ENCODE measurements at regions not wholly inside any gene's neighbourhood (a gene's known extent, or its start where the extent isn't known, plus 50 kb on each side); places are given as distances from the start of the nearest gene placed in this dataset.

DNA sequence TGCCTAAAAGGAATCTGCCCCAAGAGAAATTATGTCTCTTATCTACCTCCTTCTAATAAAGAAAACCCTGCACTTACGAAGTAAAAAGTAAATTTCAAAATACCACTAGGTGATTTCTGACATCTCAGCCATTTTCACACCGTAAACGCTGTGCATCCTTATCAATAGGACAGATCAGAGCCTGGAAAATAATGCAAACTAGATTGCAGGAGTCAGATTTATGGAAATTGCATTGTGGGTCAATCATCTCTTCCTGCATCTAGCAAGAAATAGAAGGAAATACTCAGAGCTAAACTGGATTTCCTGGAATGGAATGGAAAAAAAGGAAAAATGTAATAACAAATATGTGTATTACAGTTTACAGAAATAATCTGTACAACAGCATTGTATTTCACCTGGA, 114.3 kb upstream of the PLPPR4 start:
- CTCF ChIA-PET = no interaction called here

GRCh38 chr1:99152132-99152531, 112.2 kb upstream of the PLPPR4 start:
- ChIA-PET POLR2A (no interaction called here), CTCF (no interaction called here)

More for the DNA sequence above, 114.3 kb upstream of the PLPPR4 start:
- POLR2A ChIA-PET = no interaction called here

- CTCF ChIA-PET = no interaction called here
- POLR2A ChIA-PET = no interaction called here
These were observed 100.6 kb upstream of the PLPPR4 start for GRCh38 chr1:99163671-99164070.

- ChIA-PET CTCF (no interaction called here), POLR2A (no interaction called here)
These were observed 93.8 kb upstream of the PLPPR4 start for GRCh38 chr1:99170516-99170915.

DNA sequence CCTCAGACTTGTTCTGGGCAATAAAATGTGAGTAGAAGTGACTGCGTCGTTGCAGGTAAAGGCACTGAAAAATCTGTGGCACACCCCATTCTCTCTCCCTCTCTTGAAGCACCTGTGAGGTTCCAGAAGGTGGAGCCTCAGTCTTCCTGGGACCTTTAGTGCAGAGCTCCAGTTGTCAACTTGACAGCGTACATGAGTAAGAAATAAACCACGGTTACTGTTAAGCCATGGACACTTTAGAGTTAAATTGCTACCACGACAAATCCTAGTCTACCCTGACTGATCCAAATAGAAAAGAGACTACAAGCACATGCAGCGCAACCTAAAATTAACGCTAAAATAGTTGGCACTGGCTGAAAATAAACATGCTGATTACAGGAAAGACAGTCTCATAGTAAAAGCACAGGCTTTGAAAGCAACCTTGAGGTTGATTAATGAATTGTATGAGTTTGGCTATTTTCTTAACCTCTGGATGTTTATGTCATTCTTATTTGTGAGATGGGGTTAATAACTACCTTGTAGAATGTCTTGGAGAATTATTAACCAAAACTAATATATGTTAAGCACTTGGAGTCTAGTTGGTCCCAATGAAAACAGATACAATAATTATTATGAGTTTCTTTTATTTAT, 93.0 kb upstream of the PLPPR4 start:
- ChIA-PET CTCF (no interaction called here), POLR2A (no interaction called here)

DNA sequence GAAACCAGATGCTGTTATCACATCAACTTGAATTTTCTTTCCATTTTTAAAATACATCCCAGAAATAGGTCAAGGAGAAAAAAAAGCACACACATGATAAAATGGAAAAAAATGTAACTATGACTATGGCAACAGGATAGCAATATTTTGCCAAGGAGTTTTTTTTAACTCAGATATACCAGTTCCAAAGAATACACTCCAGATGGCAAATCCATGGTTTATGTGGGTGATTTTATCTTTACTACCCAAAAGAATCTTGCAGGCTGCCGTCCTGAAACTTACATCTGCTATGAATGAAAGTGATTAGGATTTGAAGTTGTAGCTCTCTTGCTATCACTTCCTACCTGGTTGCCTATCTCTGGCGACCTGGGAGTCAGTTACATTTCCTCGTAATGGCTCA, 91.0 kb upstream of the PLPPR4 start:
- ChIA-PET CTCF (no interaction called here), POLR2A (no interaction called here)

GRCh38 chr1:99173900-99174299, 90.4 kb upstream of the PLPPR4 start:
- ChIA-PET POLR2A (no interaction called here), CTCF (no interaction called here)

DNA sequence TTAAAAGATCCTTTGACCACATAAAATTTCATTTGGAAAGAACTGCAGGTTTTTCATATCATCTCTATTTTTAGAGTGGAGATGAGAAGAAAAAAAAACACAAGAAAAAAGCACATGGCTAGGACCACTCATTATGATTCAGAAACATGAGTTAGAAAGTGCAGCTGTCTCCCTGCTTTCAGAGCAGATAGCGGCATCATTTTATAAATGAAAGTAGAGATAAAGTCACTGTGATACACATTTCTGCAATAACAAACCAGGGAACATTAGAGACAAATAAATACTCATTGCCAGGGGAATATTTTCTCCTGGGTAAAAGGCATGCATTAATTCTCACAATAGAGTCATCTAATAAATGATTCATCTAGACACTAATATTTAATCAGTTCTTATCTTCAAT, 87.5 kb upstream of the PLPPR4 start:
- ChIA-PET CTCF (no interaction called here), POLR2A (no interaction called here)

- CTCF ChIA-PET = no interaction called here
- POLR2A ChIA-PET = no interaction called here
These were observed 86.8 kb upstream of the PLPPR4 start for GRCh38 chr1:99177465-99177864.

- CTCF ChIA-PET = interaction anchor here (1.1 to 1.5 kb wide), 3 partner anchors 300 to 533 kb away, joined by 3 read pairs; no protein-coding TSS in a partner anchor
These were observed 83.9 kb upstream of the PLPPR4 start for GRCh38 chr1:99180343-99180808.

GRCh38 chr1:99180915-99181314, 83.4 kb upstream of the PLPPR4 start:
- ChIA-PET CTCF (interaction anchor here (1.1 to 1.5 kb wide), 3 partner anchors 299 to 532 kb away, joined by 3 read pairs; no protein-coding TSS in a partner anchor), POLR2A (no interaction called here)

More at GRCh38 chr1:99180343-99180808, 83.9 kb upstream of the PLPPR4 start:
- POLR2A ChIA-PET = no interaction called here

GRCh38 chr1:99181892-99182291, 82.4 kb upstream of the PLPPR4 start:
- POLR2A ChIA-PET = no interaction called here
- CTCF ChIA-PET = interaction anchor here (0.7 to 1.2 kb wide), 3 partner anchors 206 to 1834 kb away, joined by 3 read pairs; no protein-coding TSS in a partner anchor

GRCh38 chr1:99185196-99185595, 79.1 kb upstream of the PLPPR4 start:
- CTCF ChIA-PET = no interaction called here
- POLR2A ChIA-PET = no interaction called here

DNA sequence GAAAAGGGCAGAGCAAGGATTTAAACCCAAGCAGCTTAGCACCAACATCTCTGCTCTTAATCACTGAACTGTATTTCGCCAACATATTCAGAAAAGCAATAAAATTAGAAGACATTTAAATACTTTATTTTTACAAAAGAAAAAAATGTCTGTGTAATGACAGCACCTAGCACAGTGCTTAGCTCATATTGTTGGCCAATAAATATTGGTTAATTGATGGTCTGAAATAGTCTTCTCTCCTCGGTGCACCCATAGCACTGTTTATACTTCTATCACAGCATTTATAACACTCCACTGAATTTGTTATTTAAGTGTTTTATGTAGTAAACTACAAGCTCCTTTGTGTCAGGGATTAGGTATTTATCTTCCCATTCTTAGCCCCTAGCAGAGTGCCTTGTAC, 70.9 kb upstream of the PLPPR4 start:
- CTCF ChIA-PET = no interaction called here
- POLR2A ChIA-PET = no interaction called here

GRCh38 chr1:99198393-99198792, 65.9 kb upstream of the PLPPR4 start:
- CTCF ChIA-PET = no interaction called here
- POLR2A ChIA-PET = no interaction called here

DNA sequence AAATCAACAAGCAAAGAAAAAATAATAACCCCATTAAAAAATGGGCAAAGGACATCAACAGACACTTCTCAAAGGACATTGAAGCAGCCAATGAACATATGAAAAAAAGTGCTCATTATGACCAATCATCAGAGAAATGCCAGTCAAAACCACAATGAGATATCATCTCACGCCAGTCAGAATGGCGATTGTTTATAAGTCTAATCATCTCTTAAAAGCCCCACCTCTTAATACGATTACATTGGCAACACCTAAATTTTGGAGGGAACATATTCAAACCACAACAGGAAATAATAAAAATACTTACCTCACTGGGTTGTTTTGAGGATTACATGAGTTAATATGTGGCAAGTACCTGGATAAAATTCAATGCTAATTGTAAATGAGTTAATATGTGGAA, 57.1 kb upstream of the PLPPR4 start:
- CTCF ChIA-PET = no interaction called here
- POLR2A ChIA-PET = no interaction called here

Measured in activated CD8-positive, alpha-beta memory T cell treated with anti-CD3 and anti-CD28 coated beads for 36 hours (primary cell).